Smooth muscle cell (in vitro differentiated cells): ENCODE measurements at regions not wholly inside any gene's neighbourhood (a gene's known extent, or its start where the extent isn't known, plus 50 kb on each side); places are given as distances from the start of the nearest gene placed in this dataset.

ENCODE experiments used
- DNase-seq: peaks from one replicate; lab custom pipeline; 2025; ENCODE audit not compliant: unreplicated experiment; lab: John Stamatoyannopoulos, UW
- H2AFZ ChIP-seq: fragments of 200-600 bp; sonication (generic); 2 replicates; pipeline ENCODE4 v1.6.0; 2016; ENCODE audit warnings: antibody characterized with exemption, low read depth, mild to moderate bottlenecking
- H3F3A ChIP-seq: fragments of 200-600 bp; sonication (generic); 2 replicates; pipeline ENCODE4 v1.6.0; 2017; ENCODE audit warnings: antibody characterized with exemption, low read depth
- H3K27ac ChIP-seq: fragments of 200-600 bp; sonication (generic); 2 replicates; pipeline ENCODE4 v1.5.1; 2016; ENCODE audit warnings: low read depth, mild to moderate bottlenecking
- H3K27me3 ChIP-seq: fragments of 200-600 bp; sonication (generic); 2 replicates; pipeline ENCODE4 v1.6.1; 2016; ENCODE audit warnings: low read depth, mild to moderate bottlenecking
- H3K36me3 ChIP-seq: fragments of 200-600 bp; sonication (generic); 2 replicates; pipeline ENCODE4 v1.5.1; 2016; ENCODE audit warnings: low read depth
- H3K4me1 ChIP-seq: fragments of 200-600 bp; sonication (generic); 2 replicates; pipeline ENCODE4 v1.5.1; 2016; ENCODE audit warnings: low read depth
- H3K4me2 ChIP-seq: fragments of 200-600 bp; sonication (generic); 2 replicates; pipeline ENCODE4 v1.6.0; 2016; ENCODE audit warnings: mild to moderate bottlenecking
- H3K4me3 ChIP-seq: fragments of 200-600 bp; sonication (generic); 2 replicates; pipeline ENCODE4 v1.5.1; 2016; ENCODE audit warnings: mild to moderate bottlenecking
- H3K79me2 ChIP-seq: fragments of 200-600 bp; sonication (generic); 2 replicates; pipeline ENCODE4 v1.6.0; 2016; ENCODE audit warnings: low read depth, mild to moderate bottlenecking
- H3K9ac ChIP-seq: fragments of 200-600 bp; sonication (generic); 2 replicates; pipeline ENCODE4 v1.6.0; 2016; ENCODE audit warnings: low read depth
- H3K9me3 ChIP-seq: fragments of 200-600 bp; sonication (generic); replicated peaks from 2 replicates; pipeline ENCODE4 v1.5.1; 2016; ENCODE audit warnings: low read depth
- H4K20me1 ChIP-seq: fragments of 200-600 bp; sonication (generic); 2 replicates; pipeline ENCODE4 v1.6.0; 2016; ENCODE audit warnings: low read depth
- WGBS: methylation state at CpG from one replicate; pipeline ENCODE4 v1.1.7; 2016; ENCODE audit warnings: low lambda C conversion rate; 5-methylcytosine and 5-hydroxymethylcytosine counted together
- TF ChIP-seq, protein P1 (sequence below): fragments of 200-600 bp; sonication (generic); IDR thresholded peaks from 2 replicates; pipeline ENCODE4 v1.5.1; 2017; ENCODE audit warnings: borderline replicate concordance, mild to moderate bottlenecking, antibody characterized with exemption; ENCODE audit not compliant: insufficient read depth, poor library complexity, severe bottlenecking

DNA sequence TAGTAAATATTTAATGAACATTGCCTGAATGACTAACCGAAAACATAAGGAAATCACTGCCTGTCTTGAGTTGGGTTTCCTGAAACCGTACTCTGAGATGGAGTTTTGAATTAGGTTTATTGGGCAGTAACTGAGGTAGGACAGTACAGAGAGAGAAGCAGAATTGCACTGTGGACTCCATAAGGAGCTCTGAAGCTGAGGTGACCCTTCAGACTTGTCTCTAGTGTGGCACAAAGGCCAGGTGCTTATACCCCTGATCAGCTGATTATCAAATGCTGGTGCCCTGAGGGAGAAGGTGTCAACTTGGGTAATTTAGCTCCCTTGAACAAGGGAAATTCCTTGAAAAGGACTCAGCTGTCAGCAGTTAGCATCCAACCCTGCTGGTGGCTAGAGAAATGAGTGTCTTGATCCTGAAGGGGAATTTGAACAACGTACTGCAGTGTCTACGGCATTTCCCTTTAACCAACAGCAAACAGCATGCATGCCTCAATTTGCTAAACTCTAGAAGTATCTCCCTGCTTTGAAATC is 135.0 kb upstream of the SMARCA2 start:
- TF ChIP-seq, protein P1, sequence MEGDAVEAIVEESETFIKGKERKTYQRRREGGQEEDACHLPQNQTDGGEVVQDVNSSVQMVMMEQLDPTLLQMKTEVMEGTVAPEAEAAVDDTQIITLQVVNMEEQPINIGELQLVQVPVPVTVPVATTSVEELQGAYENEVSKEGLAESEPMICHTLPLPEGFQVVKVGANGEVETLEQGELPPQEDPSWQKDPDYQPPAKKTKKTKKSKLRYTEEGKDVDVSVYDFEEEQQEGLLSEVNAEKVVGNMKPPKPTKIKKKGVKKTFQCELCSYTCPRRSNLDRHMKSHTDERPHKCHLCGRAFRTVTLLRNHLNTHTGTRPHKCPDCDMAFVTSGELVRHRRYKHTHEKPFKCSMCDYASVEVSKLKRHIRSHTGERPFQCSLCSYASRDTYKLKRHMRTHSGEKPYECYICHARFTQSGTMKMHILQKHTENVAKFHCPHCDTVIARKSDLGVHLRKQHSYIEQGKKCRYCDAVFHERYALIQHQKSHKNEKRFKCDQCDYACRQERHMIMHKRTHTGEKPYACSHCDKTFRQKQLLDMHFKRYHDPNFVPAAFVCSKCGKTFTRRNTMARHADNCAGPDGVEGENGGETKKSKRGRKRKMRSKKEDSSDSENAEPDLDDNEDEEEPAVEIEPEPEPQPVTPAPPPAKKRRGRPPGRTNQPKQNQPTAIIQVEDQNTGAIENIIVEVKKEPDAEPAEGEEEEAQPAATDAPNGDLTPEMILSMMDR: no peak
- Histone ChIP-seq H3K4me3 (no peak overlapping the region), H3K4me1 (no peaks in the 10 kb centered on the region), H3K9ac (no peak overlapping the region), H3K36me3 (no peaks in the 10 kb centered on the region), H3K27ac (no peak overlapping the region), H2AFZ (no peak overlapping the region), H3K4me2 (no peak overlapping the region), H3F3A (no peaks in the 10 kb centered on the region), H3K9me3 (no peaks in the 10 kb centered on the region), H3K27me3 (no peaks in the 10 kb centered on the region), H4K20me1 (no peaks in the 10 kb centered on the region), H3K79me2 (no peaks in the 10 kb centered on the region)
- no peak for DNase-seq
- WGBS: 88% methylated on average over 4 of the region's 4 CpGs

DNA sequence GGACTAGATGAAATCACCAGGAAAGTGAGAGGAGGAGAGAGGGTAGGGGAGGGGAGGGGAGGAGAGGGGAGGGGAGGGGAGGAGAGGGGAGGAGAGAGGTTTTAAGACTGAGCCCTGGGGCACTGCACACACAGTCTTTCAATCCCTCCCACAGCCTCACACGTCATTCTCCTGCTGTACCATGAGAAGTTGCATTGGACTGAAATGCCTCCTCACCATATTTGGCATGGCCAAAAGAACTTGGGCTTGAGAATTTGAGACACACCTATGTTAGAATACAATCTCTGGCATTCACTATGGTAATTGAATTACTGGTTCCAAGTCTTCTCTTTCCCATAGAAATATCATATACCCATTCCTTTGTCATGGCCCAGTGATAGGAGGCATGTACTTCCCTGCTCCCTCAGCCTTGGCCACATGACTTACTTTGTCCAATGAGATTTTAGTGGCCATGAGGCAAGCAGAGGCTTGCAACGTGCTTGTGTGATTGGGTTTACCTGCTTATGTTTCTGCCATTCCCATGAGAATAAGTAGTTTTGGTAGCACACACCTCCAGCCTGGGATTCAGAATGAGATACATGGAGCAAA is 133.3 kb upstream of the SMARCA2 start:
- Histone ChIP-seq H4K20me1 (no peaks in the 10 kb centered on the region), H2AFZ (no peak overlapping the region), H3K9ac (no peak overlapping the region), H3K4me3 (no peak overlapping the region), H3K36me3 (no peaks in the 10 kb centered on the region), H3K4me1 (no peaks in the 10 kb centered on the region), H3K9me3 (no peaks in the 10 kb centered on the region), H3K27ac (no peak overlapping the region), H3F3A (no peaks in the 10 kb centered on the region), H3K79me2 (no peaks in the 10 kb centered on the region), H3K27me3 (no peaks in the 10 kb centered on the region), H3K4me2 (no peak overlapping the region)
- no peak for DNase-seq
- WGBS: 67% methylated on average over 2 of the region's 2 CpGs
- TF ChIP-seq, protein P1: no peak

DNA sequence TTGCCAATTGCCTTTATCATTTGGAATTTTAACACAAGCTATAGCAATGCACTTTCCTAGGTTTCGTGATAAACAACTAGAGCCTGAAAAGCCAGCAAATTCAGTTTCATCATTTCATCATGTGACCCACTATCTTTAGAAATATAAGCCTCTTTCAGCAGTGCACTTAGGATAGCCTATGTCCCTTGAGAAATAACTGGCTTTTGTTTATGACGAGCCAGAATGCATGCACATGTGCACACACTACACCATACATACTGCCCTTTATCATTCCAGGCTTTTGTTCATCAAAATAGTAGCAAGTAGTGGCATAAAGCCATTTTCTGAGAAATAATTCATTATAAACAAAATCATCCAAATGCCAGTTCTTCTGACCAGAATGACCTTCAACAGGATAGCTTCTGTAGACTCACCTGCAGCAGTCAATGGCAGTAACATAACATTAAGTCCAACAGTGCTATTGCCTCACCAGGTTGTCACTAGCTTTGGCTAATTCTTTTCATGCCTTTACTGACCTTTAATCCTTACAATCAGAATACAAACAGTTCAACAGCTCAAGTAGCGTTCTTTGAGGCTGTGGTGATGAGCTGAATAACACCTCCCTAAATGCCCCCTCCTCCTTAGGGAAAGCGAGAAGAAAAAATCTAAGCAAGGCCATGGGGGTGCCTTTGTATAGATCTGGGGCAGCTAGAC is 132.3 kb upstream of the SMARCA2 start:
- no peak overlapping the region for H3K27ac ChIP-seq
- TF ChIP-seq, protein P1: no peak
- H3K79me2 ChIP-seq: no peaks in the 10 kb centered on the region
- no peak overlapping the region for H3K9ac ChIP-seq
- H3F3A ChIP-seq: no peaks in the 10 kb centered on the region
- DNase-seq: no peak
- H3K4me3 ChIP-seq: no peak overlapping the region
- no peak overlapping the region for H3K4me2 ChIP-seq
- WGBS: 66% methylated on average over 4 of the region's 4 CpGs
- no peaks in the 10 kb centered on the region for H3K36me3 ChIP-seq
- no peaks in the 10 kb centered on the region for H3K9me3 ChIP-seq
- H3K27me3 ChIP-seq: no peaks in the 10 kb centered on the region
- H4K20me1 ChIP-seq: no peaks in the 10 kb centered on the region
- H3K4me1 ChIP-seq: no peaks in the 10 kb centered on the region
- no peak overlapping the region for H2AFZ ChIP-seq
